ENCODE measurements at regions not wholly inside any gene's neighbourhood (a gene's known extent, or its start where the extent isn't known, plus 50 kb on each side); places are given as distances from the start of the nearest gene placed in this dataset.

GRCh38 chr4:22970665-22971064 lies 277.9 kb downstream of the GBA3 start:
- Histone ChIP-seq H3K4me3 (ENCODE audit: low read length) (no peak overlapping the region), H3K4me1 (ENCODE audit: insufficient read depth, low read length) (peaks cover 3% of the 10 kb centered on the region), H2AFZ (ENCODE audit: low read depth, low read length) (no peak overlapping the region), H3K36me3 (ENCODE audit: insufficient read depth, low read length) (no peaks in the 10 kb centered on the region), H3K9me3 (ENCODE audit: low read length) (no peaks in the 10 kb centered on the region), H3K27me3 (ENCODE audit: insufficient read depth, low read length) (no peaks in the 10 kb centered on the region)

- Histone ChIP-seq H3K36me3 (ENCODE audit: insufficient read depth, low read length) (no peaks in the 10 kb centered on the region), H3K4me1 (ENCODE audit: insufficient read depth, low read length) (peaks cover 3% of the 10 kb centered on the region), H3K27me3 (ENCODE audit: insufficient read depth, low read length) (no peaks in the 10 kb centered on the region), H3K9me3 (ENCODE audit: low read length) (no peaks in the 10 kb centered on the region), H3K4me3 (ENCODE audit: low read length) (no peak overlapping the region), H2AFZ (ENCODE audit: low read depth, low read length) (no peak overlapping the region)
These were observed 276.7 kb downstream of the GBA3 start for GRCh38 chr4:22969287-22969896.

- peaks cover 1% of the 10 kb centered on the region for H3K9me3 ChIP-seq (ENCODE audit: low read length)
- H3K36me3 ChIP-seq (ENCODE audit: insufficient read depth, low read length), result no peaks in the 10 kb centered on the region
- H2AFZ ChIP-seq (ENCODE audit: low read depth, low read length), result no peak overlapping the region
- no peaks in the 10 kb centered on the region for H3K4me1 ChIP-seq (ENCODE audit: insufficient read depth, low read length)
- no peak overlapping the region for H3K4me3 ChIP-seq (ENCODE audit: low read length)
- H3K27me3 ChIP-seq (ENCODE audit: insufficient read depth, low read length), result no peaks in the 10 kb centered on the region
These were observed 269.6 kb downstream of the GBA3 start for GRCh38 chr4:22962295-22962694.

- H3K9me3 ChIP-seq (ENCODE audit: low read length), result peaks cover 1% of the 10 kb centered on the region
- H3K27me3 ChIP-seq (ENCODE audit: insufficient read depth, low read length), result no peaks in the 10 kb centered on the region
- H3K36me3 ChIP-seq (ENCODE audit: insufficient read depth, low read length), result no peaks in the 10 kb centered on the region
- no peak overlapping the region for H2AFZ ChIP-seq (ENCODE audit: low read depth, low read length)
- H3K4me3 ChIP-seq (ENCODE audit: low read length), result no peak overlapping the region
- no peaks in the 10 kb centered on the region for H3K4me1 ChIP-seq (ENCODE audit: insufficient read depth, low read length)
These were observed 266.7 kb downstream of the GBA3 start for GRCh38 chr4:22959483-22959882.

GRCh38 chr4:22957774-22958309 lies 265.1 kb downstream of the GBA3 start:
- H3K9me3 ChIP-seq (ENCODE audit: low read length), result no peaks in the 10 kb centered on the region
- H3K4me1 ChIP-seq (ENCODE audit: insufficient read depth, low read length), result no peaks in the 10 kb centered on the region
- H2AFZ ChIP-seq (ENCODE audit: low read depth, low read length), result no peak overlapping the region
- H3K4me3 ChIP-seq (ENCODE audit: low read length), result no peak overlapping the region
- H3K36me3 ChIP-seq (ENCODE audit: insufficient read depth, low read length), result no peaks in the 10 kb centered on the region
- no peaks in the 10 kb centered on the region for H3K27me3 ChIP-seq (ENCODE audit: insufficient read depth, low read length)

- H3K27me3 ChIP-seq (ENCODE audit: insufficient read depth, low read length), result peaks cover 2% of the 10 kb centered on the region
- H3K4me3 ChIP-seq (ENCODE audit: low read length), result no peak overlapping the region
These were observed 256.6 kb downstream of the GBA3 start for GRCh38 chr4:22949161-22949855.

GRCh38 chr4:22947851-22948250 lies 255.1 kb downstream of the GBA3 start:
- Histone ChIP-seq H3K4me3 (ENCODE audit: low read length) (no peak overlapping the region), H3K9me3 (ENCODE audit: low read length) (no peaks in the 10 kb centered on the region), H3K36me3 (ENCODE audit: insufficient read depth, low read length) (no peaks in the 10 kb centered on the region), H2AFZ (ENCODE audit: low read depth, low read length) (no peak overlapping the region), H3K27me3 (ENCODE audit: insufficient read depth, low read length) (peaks cover 2% of the 10 kb centered on the region), H3K4me1 (ENCODE audit: insufficient read depth, low read length) (no peaks in the 10 kb centered on the region)

More at GRCh38 chr4:22949161-22949855, 256.6 kb downstream of the GBA3 start:
- no peak overlapping the region for H2AFZ ChIP-seq (ENCODE audit: low read depth, low read length)
- no peaks in the 10 kb centered on the region for H3K9me3 ChIP-seq (ENCODE audit: low read length)
- no peaks in the 10 kb centered on the region for H3K4me1 ChIP-seq (ENCODE audit: insufficient read depth, low read length)
- no peaks in the 10 kb centered on the region for H3K36me3 ChIP-seq (ENCODE audit: insufficient read depth, low read length)

- Histone ChIP-seq H3K36me3 (ENCODE audit: insufficient read depth, low read length) (no peaks in the 10 kb centered on the region), H2AFZ (ENCODE audit: low read depth, low read length) (no peak overlapping the region), H3K9me3 (ENCODE audit: low read length) (no peaks in the 10 kb centered on the region), H3K27me3 (ENCODE audit: insufficient read depth, low read length) (peaks cover 2% of the 10 kb centered on the region), H3K4me1 (ENCODE audit: insufficient read depth, low read length) (no peaks in the 10 kb centered on the region), H3K4me3 (ENCODE audit: low read length) (no peak overlapping the region)
These were observed 250.3 kb downstream of the GBA3 start for GRCh38 chr4:22942920-22943559.

- Histone ChIP-seq H3K4me1 (ENCODE audit: insufficient read depth, low read length) (no peaks in the 10 kb centered on the region), H3K27me3 (ENCODE audit: insufficient read depth, low read length) (peaks cover 2% of the 10 kb centered on the region), H3K9me3 (ENCODE audit: low read length) (no peaks in the 10 kb centered on the region), H3K36me3 (ENCODE audit: insufficient read depth, low read length) (no peaks in the 10 kb centered on the region), H3K4me3 (ENCODE audit: low read length) (no peak overlapping the region), H2AFZ (ENCODE audit: low read depth, low read length) (no peak overlapping the region)
These were observed 249.1 kb downstream of the GBA3 start for GRCh38 chr4:22941688-22942375.

- no peaks in the 10 kb centered on the region for H3K36me3 ChIP-seq (ENCODE audit: insufficient read depth, low read length)
- H3K27me3 ChIP-seq (ENCODE audit: insufficient read depth, low read length), result no peaks in the 10 kb centered on the region
- no peaks in the 10 kb centered on the region for H3K9me3 ChIP-seq (ENCODE audit: low read length)
- H2AFZ ChIP-seq (ENCODE audit: low read depth, low read length), result no peak overlapping the region
- H3K4me3 ChIP-seq (ENCODE audit: low read length), result no peak overlapping the region
- H3K4me1 ChIP-seq (ENCODE audit: insufficient read depth, low read length), result no peaks in the 10 kb centered on the region
These were observed 239.6 kb downstream of the GBA3 start for GRCh38 chr4:22932326-22932725.

GRCh38 chr4:22922426-22922825 lies 229.7 kb downstream of the GBA3 start:
- no peaks in the 10 kb centered on the region for H3K27me3 ChIP-seq (ENCODE audit: insufficient read depth, low read length)
- H3K4me1 ChIP-seq (ENCODE audit: insufficient read depth, low read length), result no peaks in the 10 kb centered on the region
- H3K9me3 ChIP-seq (ENCODE audit: low read length), result no peaks in the 10 kb centered on the region
- no peak overlapping the region for H2AFZ ChIP-seq (ENCODE audit: low read depth, low read length)
- H3K36me3 ChIP-seq (ENCODE audit: insufficient read depth, low read length), result no peaks in the 10 kb centered on the region
- H3K4me3 ChIP-seq (ENCODE audit: low read length), result no peak overlapping the region

GRCh38 chr4:22921936-22922335 lies 229.2 kb downstream of the GBA3 start:
- Histone ChIP-seq H3K4me1 (ENCODE audit: insufficient read depth, low read length) (no peaks in the 10 kb centered on the region), H3K27me3 (ENCODE audit: insufficient read depth, low read length) (no peaks in the 10 kb centered on the region), H2AFZ (ENCODE audit: low read depth, low read length) (no peak overlapping the region), H3K4me3 (ENCODE audit: low read length) (no peak overlapping the region), H3K36me3 (ENCODE audit: insufficient read depth, low read length) (no peaks in the 10 kb centered on the region), H3K9me3 (ENCODE audit: low read length) (no peaks in the 10 kb centered on the region)

GRCh38 chr4:22911285-22911684 lies 218.5 kb downstream of the GBA3 start:
- Histone ChIP-seq H3K36me3 (ENCODE audit: insufficient read depth, low read length) (no peaks in the 10 kb centered on the region), H3K27me3 (ENCODE audit: insufficient read depth, low read length) (no peaks in the 10 kb centered on the region), H3K9me3 (ENCODE audit: low read length) (no peaks in the 10 kb centered on the region), H3K4me3 (ENCODE audit: low read length) (no peak overlapping the region), H3K4me1 (ENCODE audit: insufficient read depth, low read length) (no peaks in the 10 kb centered on the region), H2AFZ (ENCODE audit: low read depth, low read length) (no peak overlapping the region)
